Tibial nerve (tissue), 4 donors: ENCODE measurements at regions not wholly inside any gene's neighbourhood (a gene's known extent, or its start where the extent isn't known, plus 50 kb on each side); places are given as distances from the start of the nearest gene placed in this dataset.

Source experiments
- DNase-seq, 2 donors: peaks; one replicate each; pipeline ENCODE4 v3.0.0-alpha.2; 2019; ENCODE audit warnings: low spot score in 2 of 2
- H3K27ac ChIP-seq, 4 donors: fragments of 200-600 bp; sonication (generic) in 3 of 4; one replicate each; pipeline ENCODE4 v1.5.1; 2017 to 2019; ENCODE audit warnings: mild to moderate bottlenecking in 1 of 4
- H3K27me3 ChIP-seq, 2 donors: fragments of 200-600 bp; sonication (generic) in 1 of 2; one replicate each; pipeline versions ENCODE4 v1.5.1 to v1.6.0; 2017 to 2019
- H3K36me3 ChIP-seq, 3 donors: fragments of 200-600 bp; sonication (generic); one replicate each; pipeline ENCODE4 v1.5.1; 2018 to 2019
- H3K4me1 ChIP-seq, 4 donors: fragments of 200-600 bp; sonication (generic) in 3 of 4; one replicate each; pipeline ENCODE4 v1.5.1; 2017 to 2019
- H3K4me3 ChIP-seq, 4 donors: fragments of 200-600 bp; sonication (generic) in 3 of 4; one replicate each; pipeline ENCODE4 v1.5.1; 2017 to 2019; ENCODE audit warnings: mild to moderate bottlenecking in 1 of 4, moderate library complexity in 1 of 4
- H3K9me3 ChIP-seq, 4 donors: fragments of 200-600 bp; sonication (generic) in 3 of 4; one replicate each; pipeline ENCODE4 v1.5.1; 2017 to 2019
- CTCF ChIP-seq, 5 experiments: fragments of 200-600 bp in 3 of 5; fragments of 450-650 bp in 2 of 5; sonication (generic) in 3 of 5; IDR thresholded peaks; one replicate each; pipeline ENCODE4 v1.5.1; 2016 to 2019; ENCODE audit warnings: antibody characterized with exemption in 5 of 5, mild to moderate bottlenecking in 3 of 5, moderate library complexity in 2 of 5
- EP300 ChIP-seq, 2 donors: sonication (generic); formaldehyde crosslinking; IDR thresholded peaks; one replicate each; pipeline ENCODE4 v1.6.1; 2017; ENCODE audit warnings: antibody characterized with exemption in 2 of 2, mild to moderate bottlenecking in 1 of 2
- POLR2A ChIP-seq, 2 donors: fragments of 450-650 bp; IDR thresholded peaks; one replicate each; pipeline ENCODE4 v1.6.1; 2017; ENCODE audit warnings: antibody characterized with exemption in 2 of 2, mild to moderate bottlenecking in 2 of 2, moderate library complexity in 2 of 2
- WGBS, 2 donors: methylation state at CpG; one replicate each; pipeline ENCODE4 v1.1.5; 2018; 5-methylcytosine and 5-hydroxymethylcytosine counted together

- Histone ChIP-seq H3K27ac (no peak overlapping the region), H3K9me3 (peaks cover 0 to 24% (median 11%) of the 10 kb centered on the region in 4 donors), H3K27me3 (no peaks in the 10 kb centered on the region), H3K36me3 (no peaks in the 10 kb centered on the region), H3K4me1 (no peaks in the 10 kb centered on the region), H3K4me3 (no peak overlapping the region)
- TF ChIP-seq EP300 (IDR thresholded peaks at IDR 0.05) (no peak), CTCF (IDR thresholded peaks at IDR 0.05) (no peak)
- DNase-seq: no peak
These were observed 157.6 kb upstream of the TMCC3 start for GRCh38 chr12:94807951-94808350.

DNA sequence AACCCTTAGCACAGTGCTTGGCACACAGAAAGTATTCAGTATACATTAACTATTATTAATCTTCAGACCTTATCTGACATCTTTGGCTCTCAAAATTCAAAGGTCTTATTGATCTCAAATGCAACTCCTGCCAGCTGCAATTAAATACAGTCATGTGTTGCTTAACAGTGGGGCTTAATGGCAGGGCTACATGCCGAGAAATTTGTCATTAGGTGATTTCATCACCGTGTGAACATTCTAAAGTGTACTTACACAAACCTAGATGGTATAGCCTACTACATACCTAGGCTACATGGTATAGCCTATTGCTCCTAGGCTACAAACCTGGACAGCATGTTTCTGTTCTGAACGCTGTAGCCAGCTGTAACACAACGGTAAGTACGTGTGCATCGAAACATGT lies 156.3 kb upstream of the TMCC3 start:
- no peaks in the 10 kb centered on the region for H3K27me3 ChIP-seq
- DNase-seq: no peak
- no peak overlapping the region for H3K27ac ChIP-seq
- no peak overlapping the region for H3K4me3 ChIP-seq
- TF ChIP-seq POLR2A (IDR thresholded peaks at IDR 0.05): no peak
- no peak for TF ChIP-seq EP300 (IDR thresholded peaks at IDR 0.05)
- TF ChIP-seq CTCF (IDR thresholded peaks at IDR 0.05): no peak
- no peaks in the 10 kb centered on the region for H3K36me3 ChIP-seq
- H3K4me1 ChIP-seq: no peaks in the 10 kb centered on the region
- 85 to 95% methylated on average over 6 of the region's 6 CpGs for WGBS, 2 donors
- H3K9me3 ChIP-seq: peaks cover 0 to 11% (median 3%) of the 10 kb centered on the region in 4 donors

- TF ChIP-seq EP300 (IDR thresholded peaks at IDR 0.05) (no peak), POLR2A (IDR thresholded peaks at IDR 0.05) (no peak), CTCF (IDR thresholded peaks at IDR 0.05) (no peak)
- DNase-seq: no peak
- H3K9me3 ChIP-seq: peaks cover 0 to 4% (median under 1%) of the 10 kb centered on the region in 4 donors
- no peak overlapping the region for H3K27ac ChIP-seq
- H3K27me3 ChIP-seq: no peaks in the 10 kb centered on the region
- no peaks in the 10 kb centered on the region for H3K36me3 ChIP-seq
- H3K4me3 ChIP-seq: no peak overlapping the region
- no peaks in the 10 kb centered on the region for H3K4me1 ChIP-seq
- WGBS, 2 donors: 52 to 55% methylated on average over 2 of the region's 2 CpGs
These were observed 155.6 kb upstream of the TMCC3 start for GRCh38 chr12:94805749-94806529.

DNA sequence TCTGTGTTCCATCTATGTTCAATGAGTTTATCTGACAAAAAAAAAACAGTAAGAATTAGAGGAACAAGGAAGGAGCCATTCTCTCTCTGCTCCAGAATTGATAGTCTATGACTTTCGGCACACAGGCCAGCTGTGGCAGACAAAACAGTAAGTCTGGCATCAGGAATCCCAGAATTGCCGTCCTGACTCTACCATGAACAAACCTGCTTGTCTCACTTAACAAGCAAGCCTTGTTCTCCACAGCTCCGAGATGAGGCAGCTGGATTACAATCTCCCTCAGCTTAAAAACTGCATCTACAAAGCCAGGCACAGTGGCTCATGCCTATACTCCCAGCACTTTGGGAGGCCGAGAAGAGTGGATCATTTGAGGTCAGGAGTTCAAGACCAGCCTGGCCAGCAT lies 153.6 kb upstream of the TMCC3 start:
- no peaks in the 10 kb centered on the region for H3K4me1 ChIP-seq
- no peak overlapping the region for H3K27ac ChIP-seq
- H3K9me3 ChIP-seq: no peaks in the 10 kb centered on the region
- no peaks in the 10 kb centered on the region for H3K27me3 ChIP-seq
- TF ChIP-seq CTCF (IDR thresholded peaks at IDR 0.05) (no peak), EP300 (IDR thresholded peaks at IDR 0.05) (no peak), POLR2A (IDR thresholded peaks at IDR 0.05) (no peak)
- H3K36me3 ChIP-seq: no peaks in the 10 kb centered on the region
- no peak overlapping the region for H3K4me3 ChIP-seq
- DNase-seq: no peak
- WGBS, 2 donors: 38 to 40% methylated on average over 4 of the region's 4 CpGs

GRCh38 chr12:94802796-94803195 lies 152.4 kb upstream of the TMCC3 start:
- no peaks in the 10 kb centered on the region for H3K27me3 ChIP-seq
- no peaks in the 10 kb centered on the region for H3K4me1 ChIP-seq
- 85 to 88% methylated on average over 3 of the region's 3 CpGs for WGBS, 2 donors
- no peak overlapping the region for H3K4me3 ChIP-seq
- H3K27ac ChIP-seq: no peak overlapping the region
- no peak for TF ChIP-seq CTCF (IDR thresholded peaks at IDR 0.05)
- TF ChIP-seq POLR2A (IDR thresholded peaks at IDR 0.05): no peak
- TF ChIP-seq EP300 (IDR thresholded peaks at IDR 0.05): no peak
- no peaks in the 10 kb centered on the region for H3K36me3 ChIP-seq
- H3K9me3 ChIP-seq: no peaks in the 10 kb centered on the region
- DNase-seq: no peak
